VCaP (cell line): ENCODE measurements at regions not wholly inside any gene's neighbourhood (a gene's known extent, or its start where the extent isn't known, plus 50 kb on each side); places are given as distances from the start of the nearest gene placed in this dataset.

Source experiments
- H3K27ac ChIP-seq: fragments of 450-650 bp; 2 replicates; pipeline ENCODE4 v1.5.1; 2017
- TF ChIP-seq, protein P1 (sequence below): fragments of 450-650 bp; conservative IDR thresholded peaks from 2 replicates; pipeline ENCODE4 v1.5.1; 2017; ENCODE audit warnings: mild to moderate bottlenecking, moderate library complexity

- TF ChIP-seq, protein P1, sequence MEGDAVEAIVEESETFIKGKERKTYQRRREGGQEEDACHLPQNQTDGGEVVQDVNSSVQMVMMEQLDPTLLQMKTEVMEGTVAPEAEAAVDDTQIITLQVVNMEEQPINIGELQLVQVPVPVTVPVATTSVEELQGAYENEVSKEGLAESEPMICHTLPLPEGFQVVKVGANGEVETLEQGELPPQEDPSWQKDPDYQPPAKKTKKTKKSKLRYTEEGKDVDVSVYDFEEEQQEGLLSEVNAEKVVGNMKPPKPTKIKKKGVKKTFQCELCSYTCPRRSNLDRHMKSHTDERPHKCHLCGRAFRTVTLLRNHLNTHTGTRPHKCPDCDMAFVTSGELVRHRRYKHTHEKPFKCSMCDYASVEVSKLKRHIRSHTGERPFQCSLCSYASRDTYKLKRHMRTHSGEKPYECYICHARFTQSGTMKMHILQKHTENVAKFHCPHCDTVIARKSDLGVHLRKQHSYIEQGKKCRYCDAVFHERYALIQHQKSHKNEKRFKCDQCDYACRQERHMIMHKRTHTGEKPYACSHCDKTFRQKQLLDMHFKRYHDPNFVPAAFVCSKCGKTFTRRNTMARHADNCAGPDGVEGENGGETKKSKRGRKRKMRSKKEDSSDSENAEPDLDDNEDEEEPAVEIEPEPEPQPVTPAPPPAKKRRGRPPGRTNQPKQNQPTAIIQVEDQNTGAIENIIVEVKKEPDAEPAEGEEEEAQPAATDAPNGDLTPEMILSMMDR, result no peak
- H3K27ac ChIP-seq, result no peak overlapping the region
Measured at GRCh38 chr4:177010418-177010817, 217.7 kb upstream of the VEGFC start.

DNA sequence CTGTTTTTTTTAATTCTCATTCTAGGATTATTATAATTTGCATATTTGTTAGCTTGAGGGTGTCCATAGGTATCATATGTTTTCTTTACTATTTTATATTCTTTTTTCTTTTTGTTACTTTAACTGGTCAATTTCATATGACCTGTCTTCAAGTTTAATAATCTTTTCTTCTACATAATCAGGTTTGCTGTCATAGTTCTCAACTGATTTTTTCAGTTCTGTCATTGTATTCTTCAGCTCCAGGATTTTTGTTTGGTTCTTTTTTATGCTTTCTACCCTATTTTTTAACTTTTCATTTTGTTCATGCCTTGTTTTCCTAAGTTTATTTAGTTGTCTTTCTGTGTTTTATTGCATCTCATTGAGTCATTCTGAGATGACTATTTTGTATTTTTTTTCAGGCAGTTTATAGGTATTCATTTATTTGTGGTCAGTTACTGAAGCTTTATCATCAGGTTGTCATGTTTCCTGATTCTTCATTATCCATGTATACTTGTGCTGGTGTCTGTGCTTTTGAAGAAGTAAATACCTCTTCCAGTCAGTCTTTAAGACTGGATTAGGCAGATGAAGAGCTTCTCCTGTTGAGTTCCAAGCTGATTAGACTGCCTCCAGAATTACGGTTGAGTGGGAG lies 220.3 kb upstream of the VEGFC start:
- no peak overlapping the region for H3K27ac ChIP-seq
- TF ChIP-seq, protein P1, result no peak

- TF ChIP-seq, protein P1, result no peak
- no peak overlapping the region for H3K27ac ChIP-seq
Measured at GRCh38 chr4:177016541-177017141, 223.9 kb upstream of the VEGFC start.

- no peak overlapping the region for H3K27ac ChIP-seq
- TF ChIP-seq, protein P1, result no peak
Measured at GRCh38 chr4:177023951-177024350, 231.2 kb upstream of the VEGFC start.

DNA sequence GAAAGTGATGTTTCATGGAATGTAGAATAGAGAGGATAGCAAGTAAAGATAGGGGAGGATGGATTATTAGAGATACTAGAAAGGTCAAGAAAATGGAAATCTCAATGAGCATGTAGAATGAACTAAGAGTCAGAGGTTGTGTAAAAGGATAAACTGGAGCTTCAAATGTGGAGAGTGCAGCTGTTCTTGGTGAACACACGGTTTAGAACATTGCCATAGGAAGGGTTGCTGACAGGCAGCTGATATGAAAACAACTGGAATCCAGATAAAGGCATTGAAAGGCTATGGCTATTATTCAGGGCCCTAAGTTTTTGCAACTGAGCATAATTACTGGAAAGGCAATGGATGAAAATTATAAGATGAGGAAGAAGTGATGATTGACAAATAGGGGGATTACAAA lies 239.6 kb upstream of the VEGFC start:
- TF ChIP-seq, protein P1, result no peak

DNA sequence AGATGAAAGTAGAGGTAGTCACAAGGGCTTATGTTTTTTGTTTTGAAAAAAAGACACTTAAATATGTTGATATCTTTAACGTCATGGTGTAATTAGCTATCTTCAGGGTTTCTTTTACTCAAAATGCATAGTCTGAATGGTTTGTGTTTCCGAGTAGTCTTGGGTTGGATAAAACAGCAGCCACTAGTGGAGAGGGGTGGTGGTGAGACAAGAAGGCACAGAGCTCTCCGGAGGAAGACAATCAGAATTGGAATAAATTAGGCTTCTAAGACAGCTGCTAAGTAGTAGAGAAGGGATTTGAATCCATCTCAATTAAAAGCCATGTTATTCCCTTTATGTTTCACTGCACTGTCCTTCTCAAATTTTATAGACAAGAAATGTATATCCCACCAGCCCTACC lies 240.4 kb upstream of the VEGFC start:
- no peak overlapping the region for H3K27ac ChIP-seq
- TF ChIP-seq, protein P1, result 0 out of 2 replicates have a peak, but pooled peaks have one; percentile 13

More for the DNA sequence above, 239.6 kb upstream of the VEGFC start:
- H3K27ac ChIP-seq, result no peak overlapping the region

- TF ChIP-seq, protein P1, result no peak
Measured at GRCh38 chr4:177033632-177034031, 240.9 kb upstream of the VEGFC start.

More at GRCh38 chr4:177033632-177034031, 240.9 kb upstream of the VEGFC start:
- no peak overlapping the region for H3K27ac ChIP-seq
